Activated CD8-positive, alpha-beta T cell treated with anti-CD3 and anti-CD28 coated beads for 36 hours (primary cell): ENCODE measurements at regions not wholly inside any gene's neighbourhood (a gene's known extent, or its start where the extent isn't known, plus 50 kb on each side); places are given as distances from the start of the nearest gene placed in this dataset.

Experiments used
- ATAC-seq: fragments of 200-7000 bp; cut with Tn5 transposase; one replicate; pipeline ENCODE4 v1.10.0; 2021; ENCODE audit warnings: mild to moderate bottlenecking, moderate library complexity
- CTCF ChIA-PET: fragments of 350-600 bp; sonication (Branson Sonifier 250); formaldehyde crosslinking; loops from one replicate; lab custom pipeline; 2021; ENCODE audit warnings: antibody characterized with exemption; lab: Charles Lee
- POLR2A ChIA-PET: fragments of 350-600 bp; sonication (Branson Sonifier 250); formaldehyde crosslinking; loops from one replicate; lab custom pipeline; 2021; ENCODE audit warnings: antibody characterized with exemption; lab: Charles Lee
- DNase-seq: peaks from one replicate; pipeline ENCODE4 v3.0.0-alpha.2; 2020
- H3K27ac Mint-ChIP-seq: one replicate; pipeline ENCODE4 v1.8.0; 2021; ENCODE audit warnings: mild to moderate bottlenecking, mixed read lengths
- H3K27me3 Mint-ChIP-seq: one replicate; pipeline ENCODE4 v1.8.0; 2021; ENCODE audit warnings: mixed read lengths
- H3K36me3 Mint-ChIP-seq: one replicate; pipeline ENCODE4 v1.8.0; 2021; ENCODE audit warnings: low read depth, mixed read lengths
- H3K4me1 Mint-ChIP-seq: one replicate; pipeline ENCODE4 v1.8.0; 2021; ENCODE audit warnings: low read depth, mixed read lengths
- H3K4me3 Mint-ChIP-seq: one replicate; pipeline ENCODE4 v1.8.0; 2021; ENCODE audit warnings: mild to moderate bottlenecking, moderate library complexity, mixed read lengths
- H3K9me3 Mint-ChIP-seq: one replicate; pipeline ENCODE4 v1.8.0; 2021; ENCODE audit warnings: mixed read lengths
- CTCF ChIP-seq: fragments of 200-600 bp; IDR thresholded peaks from one replicate; pipeline ENCODE4 v1.8.0; 2022; ENCODE audit warnings: antibody characterized with exemption, mild to moderate bottlenecking
- intact Hi-C: fragments of 100-400 bp; cut with micrococcal nuclease; formaldehyde crosslinking; loops from one replicate; pipeline ENCODE4 v1.10.0; 2022

GRCh38 chr6:44508646-44509045 is 121.1 kb downstream of the CDC5L start:
- H3K27ac Mint-ChIP-seq = no peak overlapping the region
- no peak for TF ChIP-seq CTCF
- DNase-seq = no peak
- H3K27me3 Mint-ChIP-seq = no peaks in the 10 kb centered on the region
- H3K4me1 Mint-ChIP-seq = no peaks in the 10 kb centered on the region
- CTCF ChIA-PET = interaction anchor here (1.4 to 2.0 kb wide), 2 partner anchors 33 to 39 kb away, joined by 4 to 8 read pairs; no protein-coding TSS in a partner anchor
- H3K9me3 Mint-ChIP-seq = peaks cover 4% of the 10 kb centered on the region
- no peak overlapping the region for H3K4me3 Mint-ChIP-seq
- no peaks in the 10 kb centered on the region for H3K36me3 Mint-ChIP-seq
- intact Hi-C loops = no loop called here
- POLR2A ChIA-PET = interaction anchor here (0.6 kb wide), 1 partner anchor 735 kb away, joined by 3 read pairs; no protein-coding TSS in a partner anchor
- no peak for ATAC-seq

GRCh38 chr6:44511126-44511525 is 123.6 kb downstream of the CDC5L start:
- no peak overlapping the region for H3K4me3 Mint-ChIP-seq
- no peak for ATAC-seq
- POLR2A ChIA-PET = interaction anchor here (1.9 kb wide), 1 partner anchor 11 kb away, joined by 4 read pairs; no protein-coding TSS in a partner anchor
- no peak for TF ChIP-seq CTCF
- CTCF ChIA-PET = no interaction called here
- no peak overlapping the region for H3K27ac Mint-ChIP-seq
- no peaks in the 10 kb centered on the region for H3K36me3 Mint-ChIP-seq
- DNase-seq = no peak
- intact Hi-C loops = no loop called here
- peaks cover 4% of the 10 kb centered on the region for H3K9me3 Mint-ChIP-seq
- no peaks in the 10 kb centered on the region for H3K27me3 Mint-ChIP-seq
- no peaks in the 10 kb centered on the region for H3K4me1 Mint-ChIP-seq

GRCh38 chr6:44512868-44513741 is 125.6 kb downstream of the CDC5L start:
- ATAC-seq = no peak
- Mint-ChIP-seq H3K27ac (no peak overlapping the region), H3K9me3 (peaks cover 4% of the 10 kb centered on the region), H3K4me1 (no peaks in the 10 kb centered on the region), H3K36me3 (no peaks in the 10 kb centered on the region), H3K4me3 (no peak overlapping the region), H3K27me3 (peaks cover 1% of the 10 kb centered on the region)
- intact Hi-C loops = no loop called here
- TF ChIP-seq CTCF = no peak
- DNase-seq = no peak
- ChIA-PET CTCF (interaction anchor here (1.2 kb wide), 1 partner anchor 15 kb away, joined by 3 read pairs; no protein-coding TSS in a partner anchor), POLR2A (no interaction called here)

- intact Hi-C loops = no loop called here
- DNase-seq (no peak), ATAC-seq (no peak)
- ChIA-PET CTCF (interaction anchor here (1.2 kb wide), 1 partner anchor 16 kb away, joined by 3 read pairs; no protein-coding TSS in a partner anchor), POLR2A (no interaction called here)
- no peak overlapping the region for H3K4me3 Mint-ChIP-seq
- no peak for TF ChIP-seq CTCF
- H3K27me3 Mint-ChIP-seq = peaks cover 5% of the 10 kb centered on the region
- H3K4me1 Mint-ChIP-seq = no peaks in the 10 kb centered on the region
- H3K9me3 Mint-ChIP-seq = peaks cover 10% of the 10 kb centered on the region
- H3K36me3 Mint-ChIP-seq = no peaks in the 10 kb centered on the region
- no peak overlapping the region for H3K27ac Mint-ChIP-seq
Measured at GRCh38 chr6:44514085-44514484, 126.6 kb downstream of the CDC5L start.

GRCh38 chr6:44514576-44515193 is 127.2 kb downstream of the CDC5L start:
- no peak for TF ChIP-seq CTCF
- Mint-ChIP-seq H3K27ac (no peak overlapping the region), H3K4me1 (no peaks in the 10 kb centered on the region), H3K4me3 (no peak overlapping the region), H3K9me3 (peaks cover 12% of the 10 kb centered on the region), H3K36me3 (no peaks in the 10 kb centered on the region), H3K27me3 (peaks cover 5% of the 10 kb centered on the region)
- intact Hi-C loops = no loop called here
- no peak for ATAC-seq
- ChIA-PET CTCF (no interaction called here), POLR2A (no interaction called here)
- no peak for DNase-seq
